H1 (cell line): ENCODE measurements at regions not wholly inside any gene's neighbourhood (a gene's known extent, or its start where the extent isn't known, plus 50 kb on each side); places are given as distances from the start of the nearest gene placed in this dataset.
"Not testable (repeated sequence)": the region's sequence is repeated elsewhere in the genome, so short reads cannot be mapped to it uniquely, and the experiment has no call there.

Experiments
- CTCF ChIA-PET: fragments of 300-600 bp; sonication (Branson Sonifier 250); formaldehyde crosslinking; loops from one replicate; lab custom pipeline; 2021; ENCODE audit not compliant: partially characterized antibody; lab: Charles Lee
- POLR2A ChIA-PET: fragments of 300-600 bp; sonication (Branson Sonifier 250); formaldehyde crosslinking; loops from one replicate; lab custom pipeline; 2021; ENCODE audit warnings: inconsistent platforms; ENCODE audit not compliant: partially characterized antibody; lab: Charles Lee
- DNase-seq, 2 experiments: peaks; one replicate each; pipeline versions ENCODE4 v3.0.0 to v3.0.0-alpha.2; 2010 to 2022; ENCODE audit warnings: low spot score in 2 of 2, low read depth in 1 of 2, mixed read lengths in 1 of 2
- FAIRE-seq: peaks from 2 replicates; lab custom pipeline; 2011; peaks lifted over from hg19 to GRCh38; lab: Jason Lieb, UNC
- H2AFZ ChIP-seq: 2 replicates; pipeline ENCODE4 v1.8.1; 2012; ENCODE audit warnings: low read length, inconsistent platforms
- H2AK5ac ChIP-seq: 2 replicates; pipeline ENCODE4 v1.6.1; 2013; ENCODE audit warnings: low read depth, low read length
- H2BK120ac ChIP-seq: replicated peaks from 2 replicates; pipeline ENCODE3; 2013; ENCODE audit warnings: low read depth, low read length, inconsistent platforms
- H2BK12ac ChIP-seq: 2 replicates; pipeline ENCODE4 v1.6.1; 2013; ENCODE audit warnings: low read depth, low read length
- H2BK15ac ChIP-seq: 2 replicates; pipeline ENCODE4 v1.6.1; 2013; ENCODE audit warnings: low read length
- H2BK20ac ChIP-seq: 2 replicates; pipeline ENCODE4 v1.6.1; 2013; ENCODE audit warnings: low read length
- H2BK5ac ChIP-seq: 2 replicates; pipeline ENCODE4 v1.6.1; 2013; ENCODE audit warnings: low read depth, low read length
- H3K14ac ChIP-seq: 2 replicates; pipeline ENCODE4 v1.6.1; 2013; ENCODE audit warnings: inconsistent platforms; ENCODE audit not compliant: insufficient read length
- H3K18ac ChIP-seq: 2 replicates; pipeline ENCODE4 v1.6.1; 2013; ENCODE audit warnings: low read length; ENCODE audit errors: extremely low read depth
- H3K23ac ChIP-seq: 2 replicates; pipeline ENCODE4 v1.6.1; 2013; ENCODE audit warnings: inconsistent platforms; ENCODE audit not compliant: insufficient read length
- H3K23me2 ChIP-seq: 2 replicates; pipeline ENCODE4 v1.6.1; 2013; ENCODE audit warnings: low read depth, low read length
- H3K27ac ChIP-seq: 2 replicates; pipeline ENCODE4 v1.6.1; 2011; ENCODE audit warnings: low read depth, low read length, inconsistent platforms
- H3K27me3 ChIP-seq, 4 experiments: replicated peaks in 1 of 4; 1 replicate in 1 of 4; 2 replicates in 3 of 4; pipeline versions ENCODE4 v1.6.1 to v1.8.1; 2011 to 2013; ENCODE audit warnings: low read length in 3 of 4, mild to moderate bottlenecking in 3 of 4, inconsistent platforms in 2 of 4, mixed read lengths in 2 of 4, moderate library complexity in 1 of 4; ENCODE audit not compliant: control insufficient read depth in 3 of 4, insufficient read depth in 3 of 4; ENCODE audit errors: extremely low read depth in 1 of 4
- H3K36me3 ChIP-seq, 4 experiments: 2 replicates each; pipeline versions ENCODE4 v1.6.1 to v1.8.1; 2011 to 2013; ENCODE audit warnings: mild to moderate bottlenecking in 4 of 4, low read length in 3 of 4, moderate library complexity in 2 of 4, control low read depth in 1 of 4, inconsistent platforms in 1 of 4; ENCODE audit not compliant: insufficient read depth in 4 of 4, control insufficient read depth in 2 of 4
- H3K4ac ChIP-seq: replicated peaks from 2 replicates; pipeline ENCODE3; 2013; ENCODE audit warnings: low read length, low read depth, mixed read lengths, inconsistent platforms; ENCODE audit not compliant: insufficient read length
- H3K4me1 ChIP-seq, 4 experiments: replicated peaks in 1 of 4; 1 replicate in 1 of 4; 2 replicates in 3 of 4; pipeline versions ENCODE4 v1.6.1 to v1.8.1; 2011 to 2013; ENCODE audit warnings: low read length in 3 of 4, inconsistent platforms in 2 of 4, mixed read lengths in 1 of 4; ENCODE audit not compliant: insufficient read depth in 4 of 4, control insufficient read depth in 3 of 4
- H3K4me2 ChIP-seq, 2 experiments: 2 replicates each; pipeline versions ENCODE4 v1.6.1 to v1.8.1; 2011 to 2013; ENCODE audit warnings: low read depth in 2 of 2, low read length in 2 of 2, control low read depth in 1 of 2, inconsistent platforms in 1 of 2, mild to moderate bottlenecking in 1 of 2; ENCODE audit not compliant: insufficient read depth in 1 of 2
- H3K4me3 ChIP-seq, 4 experiments: fragments of 200-600, 300-600 bp in 1 of 4; sonication (generic), shearing (Covaris generic), sonication (Bioruptor Twin) in 1 of 4; 2 replicates each; pipeline versions ENCODE4 v1.5.1 to v1.8.1; 2011 to 2016; ENCODE audit warnings: low read length in 4 of 4, low read depth in 3 of 4, control low read depth in 2 of 4, inconsistent platforms in 2 of 4, mild to moderate bottlenecking in 2 of 4, mixed read lengths in 1 of 4, moderate library complexity in 1 of 4; ENCODE audit not compliant: insufficient read depth in 2 of 4; ENCODE audit errors: extremely low read depth in 1 of 4
- H3K56ac ChIP-seq: replicated peaks from 2 replicates; pipeline ENCODE3; 2013; ENCODE audit warnings: low read depth, mild to moderate bottlenecking, mixed read lengths, low read length, inconsistent platforms; ENCODE audit not compliant: insufficient read length
- H3K79me1 ChIP-seq: 2 replicates; pipeline ENCODE4 v1.6.1; 2013; ENCODE audit warnings: low read depth, low read length, control low read depth
- H3K79me2 ChIP-seq, 2 experiments: 2 replicates each; pipeline versions ENCODE4 v1.6.1 to v1.8.1; 2012 to 2013; ENCODE audit warnings: low read length in 2 of 2, mild to moderate bottlenecking in 2 of 2, inconsistent platforms in 1 of 2; ENCODE audit not compliant: insufficient read depth in 2 of 2, control insufficient read depth in 1 of 2
- H3K9ac ChIP-seq, 4 experiments: replicated peaks in 1 of 4; 1 replicate in 1 of 4; 2 replicates in 3 of 4; pipeline versions ENCODE4 v1.6.1 to v1.8.1; 2011 to 2013; ENCODE audit warnings: low read depth in 3 of 4, low read length in 3 of 4, control low read depth in 2 of 4, mild to moderate bottlenecking in 2 of 4, moderate library complexity in 2 of 4, inconsistent platforms in 1 of 4; ENCODE audit errors: extremely low read depth in 1 of 4
- H3K9me3 ChIP-seq, 2 experiments: 2 replicates each; pipeline versions ENCODE4 v1.6.1 to v1.8.1; 2012 to 2013; ENCODE audit warnings: mild to moderate bottlenecking in 2 of 2, moderate library complexity in 2 of 2, control low read depth in 1 of 2, inconsistent platforms in 1 of 2, low read depth in 1 of 2, low read length in 1 of 2, mixed read lengths in 1 of 2; ENCODE audit not compliant: insufficient read depth in 2 of 2
- H4K20me1 ChIP-seq, 2 experiments: replicated peaks in 1 of 2; 2 replicates each; pipeline versions ENCODE3 to v1.8.1; 2011 to 2013; ENCODE audit warnings: inconsistent platforms in 2 of 2, low read length in 2 of 2, mild to moderate bottlenecking in 1 of 2; ENCODE audit not compliant: insufficient read depth in 2 of 2, control insufficient read depth in 1 of 2
- H4K5ac ChIP-seq: 2 replicates; pipeline ENCODE4 v1.6.1; 2013; ENCODE audit warnings: low read length, low read depth, mixed read lengths, inconsistent platforms; ENCODE audit not compliant: insufficient read length
- H4K8ac ChIP-seq: 2 replicates; pipeline ENCODE4 v1.8.0; 2013; ENCODE audit warnings: mild to moderate bottlenecking, moderate library complexity, low read length, inconsistent platforms; ENCODE audit not compliant: insufficient read depth; ENCODE audit errors: extremely low read depth
- H4K91ac ChIP-seq: replicated peaks from 2 replicates; pipeline ENCODE3; 2013; ENCODE audit warnings: low read length, mixed read lengths, inconsistent platforms; ENCODE audit not compliant: insufficient read length
- WGBS, 2 experiments: shearing (Covaris generic) in 1 of 2; methylation state at CpG; one replicate each; pipeline versions ENCODE4 v1.1.6 to v1.1.7; 2013 to 2015; ENCODE audit warnings: low lambda C conversion rate in 2 of 2, mixed read lengths in 2 of 2, inconsistent platforms in 1 of 2, low coverage in 1 of 2, missing lambda C conversion rate in 1 of 2; ENCODE audit not compliant: insufficient replicate concordance in 2 of 2, insufficient coverage in 1 of 2, insufficient read length in 1 of 2; ENCODE audit errors: extremely low coverage in 1 of 2, missing lambda C conversion rate in 1 of 2; 5-methylcytosine and 5-hydroxymethylcytosine counted together

DNA sequence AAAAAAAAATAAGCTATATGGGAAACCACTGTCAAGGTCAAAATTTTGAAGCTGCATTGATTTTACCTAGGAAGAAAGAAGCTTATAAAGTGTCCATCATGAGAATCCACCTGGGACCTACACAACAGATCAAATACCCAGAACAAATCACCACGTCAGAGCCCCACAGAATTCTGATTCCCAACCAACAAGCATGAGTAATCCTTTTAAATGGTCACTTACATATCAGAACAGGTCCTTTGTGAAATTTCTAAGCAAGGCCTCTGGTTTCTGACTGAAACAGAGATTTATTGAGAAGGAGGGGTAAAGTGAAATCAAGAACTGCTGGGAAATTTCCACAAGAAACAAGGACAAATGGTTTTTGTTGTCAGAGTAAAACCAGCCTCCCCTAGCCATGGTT is 93.2 kb downstream of the FOXD4L6 start:
- H3K14ac ChIP-seq, H3K27ac ChIP-seq, FAIRE-seq, H3K27me3 ChIP-seq, H3K36me3 ChIP-seq, H3K9ac ChIP-seq, H3K18ac ChIP-seq, H2AFZ ChIP-seq, H2BK5ac ChIP-seq, H3K4me1 ChIP-seq, H2BK15ac ChIP-seq, H3K9me3 ChIP-seq, H4K5ac ChIP-seq, CTCF ChIA-PET, H3K4me3 ChIP-seq, POLR2A ChIA-PET, H3K23me2 ChIP-seq, H3K4ac ChIP-seq, H4K91ac ChIP-seq, H2BK20ac ChIP-seq, H3K4me2 ChIP-seq, DNase-seq, H4K8ac ChIP-seq, H4K20me1 ChIP-seq, H3K79me1 ChIP-seq, H3K79me2 ChIP-seq, H2BK12ac ChIP-seq, H3K56ac ChIP-seq, H2BK120ac ChIP-seq, H2AK5ac ChIP-seq, H3K23ac ChIP-seq: not testable (repeated sequence)
- 75% methylated on average over 1 of the region's 1 CpG; no CpG with 5 or more reads in 1 of the 2 experiments for WGBS, 2 experiments

DNA sequence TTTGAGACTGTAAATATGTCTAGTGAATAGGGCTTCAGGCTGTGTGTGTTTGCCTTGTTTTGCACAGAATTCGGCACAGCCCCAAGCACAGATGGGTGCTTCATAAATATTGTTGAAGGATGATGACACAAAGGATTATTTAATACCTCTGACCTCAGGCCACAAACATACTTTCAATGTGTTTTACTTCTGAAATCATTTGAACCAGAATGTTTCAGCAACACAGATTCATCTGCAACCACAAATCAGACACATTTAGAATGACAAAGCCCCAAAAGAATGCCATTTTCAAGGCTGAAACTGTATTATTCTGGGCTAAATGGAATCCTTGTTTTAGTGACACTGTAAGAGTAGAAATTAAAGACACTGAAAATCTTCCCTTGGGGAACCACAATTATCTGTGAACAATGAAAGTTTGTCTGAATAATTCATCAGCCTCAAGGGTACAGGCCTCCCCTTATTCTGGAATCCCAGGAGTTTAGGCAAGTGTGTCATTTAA is 93.7 kb downstream of the FOXD4L6 start:
- H2AFZ ChIP-seq, H3K27me3 ChIP-seq, H3K79me2 ChIP-seq, H3K4me3 ChIP-seq, H3K56ac ChIP-seq, H2BK12ac ChIP-seq, H3K14ac ChIP-seq, DNase-seq, H3K27ac ChIP-seq, H4K8ac ChIP-seq, H4K5ac ChIP-seq, POLR2A ChIA-PET, H3K9me3 ChIP-seq, H2BK15ac ChIP-seq, H2BK120ac ChIP-seq, H3K36me3 ChIP-seq, H3K4ac ChIP-seq, H3K23ac ChIP-seq, H2AK5ac ChIP-seq, H3K23me2 ChIP-seq, H2BK20ac ChIP-seq, H3K18ac ChIP-seq, CTCF ChIA-PET, H3K9ac ChIP-seq, H3K4me1 ChIP-seq, FAIRE-seq, H4K20me1 ChIP-seq, H3K79me1 ChIP-seq, H2BK5ac ChIP-seq, H3K4me2 ChIP-seq, H4K91ac ChIP-seq: not testable (repeated sequence)
- WGBS, 2 experiments: 65% methylated on average over 1 of the region's 1 CpG; no CpG with 5 or more reads in 1 of the 2 experiments
